Fibroblast of skin of left quadriceps (primary cell): ENCODE measurements at regions not wholly inside any gene's neighbourhood (a gene's known extent, or its start where the extent isn't known, plus 50 kb on each side); places are given as distances from the start of the nearest gene placed in this dataset.

ENCODE experiments used
- DNase-seq, 2 experiments: peaks; one replicate each; pipeline ENCODE4 v3.0.0-alpha.2; 2013; ENCODE audit warnings: low read depth in 2 of 2

DNA sequence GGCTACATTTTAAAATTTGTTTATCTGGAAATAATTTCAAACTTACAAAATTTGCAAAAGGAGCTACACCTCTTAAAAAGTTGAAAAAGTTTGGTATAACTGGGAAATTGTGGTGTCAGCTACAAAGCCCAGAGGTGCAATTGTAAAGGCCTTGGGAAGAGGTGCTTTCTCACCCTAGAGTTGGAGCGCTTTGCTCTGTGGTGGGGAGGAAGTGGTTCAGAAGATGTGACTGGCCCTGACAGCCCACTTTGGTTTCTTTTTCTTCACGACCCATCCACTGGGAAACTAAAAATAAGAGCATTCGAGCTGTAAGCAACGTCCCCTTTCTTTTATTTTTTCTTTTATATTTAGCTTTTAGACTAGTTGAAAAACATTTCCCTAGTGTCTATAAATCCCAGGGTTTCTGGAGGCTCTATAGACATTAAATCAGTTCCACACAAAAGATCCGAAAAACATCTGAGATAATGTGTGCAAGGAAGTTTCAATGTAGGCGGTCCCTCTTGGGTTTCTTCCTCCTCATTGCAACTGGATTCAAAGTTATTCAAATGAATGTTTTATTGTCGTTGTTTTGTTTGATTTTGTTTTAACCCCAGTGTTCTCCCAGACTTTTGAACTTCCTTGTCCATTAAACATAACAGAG is 397.8 kb downstream of the KIF16B start:
- DNase-seq, result no peak

DNA sequence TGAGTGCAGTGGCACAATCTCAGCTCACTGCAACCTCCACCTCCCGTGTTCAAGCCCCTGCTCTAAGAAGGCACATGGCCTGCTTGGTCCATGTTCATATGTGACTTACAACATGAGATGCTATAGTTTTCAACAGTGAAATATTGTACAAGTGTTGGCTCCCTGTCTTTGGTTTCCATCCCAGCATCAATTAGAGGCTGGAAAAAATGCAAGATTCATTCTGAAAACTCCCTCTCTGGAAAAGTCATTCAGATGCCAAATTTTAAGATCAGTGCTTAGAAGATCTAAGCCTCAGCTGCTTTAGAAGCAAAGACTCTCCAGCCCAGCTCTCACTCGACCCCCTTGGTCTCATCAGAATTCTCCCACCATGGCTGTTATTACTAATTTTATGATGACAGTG is 398.9 kb downstream of the KIF16B start:
- DNase-seq, result no peak

DNA sequence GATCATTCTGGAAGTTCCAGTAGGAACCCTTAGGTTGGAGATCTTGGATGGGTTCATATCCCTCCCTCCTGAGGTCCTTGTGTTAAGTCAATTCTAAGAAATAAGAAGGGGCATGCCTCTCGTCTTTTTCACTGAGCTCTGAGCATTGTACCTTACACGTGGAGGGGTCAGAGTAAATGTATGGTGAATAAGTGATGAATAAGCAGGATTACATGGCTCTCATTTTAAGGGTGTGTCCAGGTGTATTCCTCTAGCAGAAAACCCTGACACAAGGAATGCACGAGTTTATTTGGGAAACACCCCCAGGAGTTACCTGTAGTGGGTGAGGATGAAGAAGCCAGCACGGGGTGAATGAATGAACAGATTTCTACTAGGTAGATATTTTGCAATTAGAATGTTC is 400.2 kb downstream of the KIF16B start:
- no peak for DNase-seq

DNA sequence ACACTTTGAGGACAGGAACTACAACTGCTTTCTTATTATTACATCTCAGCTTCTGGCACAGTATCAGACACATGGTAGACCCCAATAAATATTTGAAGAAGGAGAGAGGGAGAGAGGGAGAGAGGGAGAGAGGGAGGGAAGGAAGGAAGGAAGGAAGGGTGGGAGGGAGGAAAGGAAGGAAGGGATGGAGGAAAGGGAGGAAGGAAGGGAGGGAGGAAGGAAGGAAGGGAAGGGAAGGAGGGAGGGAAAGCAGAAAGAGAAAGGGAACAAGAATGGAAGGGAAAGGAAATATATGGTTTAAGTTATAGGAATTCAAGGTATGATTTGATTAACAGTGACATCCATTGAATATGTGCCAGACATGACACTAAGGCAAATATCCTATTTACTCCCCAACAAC is 402.1 kb downstream of the KIF16B start:
- no peak for DNase-seq

DNA sequence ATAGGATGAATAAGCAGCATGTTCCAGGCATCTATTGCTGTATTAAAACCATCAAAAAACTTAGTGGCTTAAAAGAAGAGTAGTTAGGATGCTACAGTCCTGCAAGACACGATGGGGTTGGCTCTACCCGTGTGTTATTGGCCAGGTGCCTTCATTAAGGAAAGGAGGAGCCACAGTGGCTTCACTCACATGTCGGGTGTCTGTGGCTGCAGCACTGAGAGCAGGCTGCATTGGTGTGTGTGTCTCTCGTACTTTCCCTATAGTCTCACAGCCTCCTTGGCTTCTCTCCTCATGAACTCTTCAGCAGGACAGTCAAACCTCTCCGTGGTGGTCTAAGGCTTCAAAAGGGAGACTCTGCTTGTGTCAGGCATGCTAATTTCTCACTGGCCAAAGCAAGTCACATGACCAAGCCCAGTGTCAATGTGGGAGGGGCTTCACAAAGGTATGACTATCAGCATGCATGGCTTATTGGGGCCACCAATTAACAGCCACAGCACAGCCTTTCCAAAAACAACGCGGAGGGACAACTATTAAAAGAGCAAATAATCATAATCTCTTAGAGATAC is 402.8 kb downstream of the KIF16B start:
- no peak for DNase-seq

DNA sequence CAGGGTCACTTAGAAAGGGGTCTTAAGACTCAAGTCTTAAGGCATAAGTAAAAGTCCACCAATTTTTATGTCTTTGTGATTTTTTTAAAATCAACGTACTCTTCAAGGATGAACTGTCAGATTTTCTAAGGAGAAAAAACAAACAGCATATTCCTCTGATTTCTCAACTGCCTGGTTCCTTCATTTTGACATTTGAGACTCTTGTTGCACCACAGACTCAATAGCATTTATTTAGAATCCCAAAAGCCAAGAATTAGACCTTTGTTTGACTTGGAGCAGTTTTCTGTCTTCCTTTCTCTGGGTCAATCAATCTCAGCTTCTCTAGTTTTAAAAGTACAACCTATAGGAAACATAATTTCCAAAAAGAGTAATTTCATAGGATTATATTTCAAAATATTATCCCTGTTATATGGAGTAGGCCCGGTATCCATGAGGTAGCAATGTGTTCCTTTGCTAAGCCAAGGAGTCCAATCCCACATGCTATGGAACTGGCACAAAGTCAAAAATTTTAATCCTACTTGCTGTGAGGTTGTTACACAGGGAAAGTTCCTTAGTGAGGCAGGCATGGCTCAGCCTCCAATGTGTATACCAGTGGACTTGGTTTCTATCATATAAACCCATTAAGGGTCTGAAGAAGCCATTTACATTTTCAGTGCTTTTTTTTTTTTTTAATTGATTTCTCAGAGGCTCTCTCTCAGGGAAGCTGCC is 405.7 kb downstream of the KIF16B start:
- DNase-seq, result no peak

DNA sequence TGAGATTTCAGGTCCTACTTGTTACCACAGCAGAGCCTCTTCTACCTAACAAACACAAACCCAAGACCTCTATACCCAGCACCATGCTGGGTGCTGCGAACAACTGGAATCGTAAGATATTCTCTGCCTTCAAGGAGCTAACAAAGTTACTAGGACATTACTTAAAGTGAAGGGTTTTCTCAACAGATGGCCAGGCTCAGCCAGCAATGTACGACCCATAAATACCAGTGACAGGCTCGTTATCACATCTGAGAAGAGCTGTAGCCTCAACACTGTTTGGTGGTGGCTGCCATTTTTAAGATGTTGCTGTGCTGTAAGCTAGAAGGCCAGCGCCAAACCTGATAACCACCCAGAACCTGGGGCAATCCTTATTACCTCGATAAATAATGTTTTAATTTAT is 406.5 kb downstream of the KIF16B start:
- DNase-seq, result no peak

DNA sequence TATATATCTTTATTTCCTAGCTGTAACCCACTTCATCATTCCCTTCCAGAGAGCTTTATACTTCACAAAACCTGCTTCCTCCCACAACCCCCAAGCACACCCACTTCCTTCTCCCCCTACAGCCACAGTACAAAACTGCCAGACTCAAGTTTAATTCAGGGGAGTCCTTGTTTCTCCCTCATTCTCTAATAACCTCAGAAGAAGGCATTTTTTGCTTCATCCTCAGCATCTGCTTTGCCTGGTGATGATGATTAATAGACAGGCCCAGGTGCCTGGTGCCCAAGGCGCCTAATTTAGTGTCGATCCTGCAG is 414.3 kb downstream of the KIF16B start:
- DNase-seq, result no peak

DNA sequence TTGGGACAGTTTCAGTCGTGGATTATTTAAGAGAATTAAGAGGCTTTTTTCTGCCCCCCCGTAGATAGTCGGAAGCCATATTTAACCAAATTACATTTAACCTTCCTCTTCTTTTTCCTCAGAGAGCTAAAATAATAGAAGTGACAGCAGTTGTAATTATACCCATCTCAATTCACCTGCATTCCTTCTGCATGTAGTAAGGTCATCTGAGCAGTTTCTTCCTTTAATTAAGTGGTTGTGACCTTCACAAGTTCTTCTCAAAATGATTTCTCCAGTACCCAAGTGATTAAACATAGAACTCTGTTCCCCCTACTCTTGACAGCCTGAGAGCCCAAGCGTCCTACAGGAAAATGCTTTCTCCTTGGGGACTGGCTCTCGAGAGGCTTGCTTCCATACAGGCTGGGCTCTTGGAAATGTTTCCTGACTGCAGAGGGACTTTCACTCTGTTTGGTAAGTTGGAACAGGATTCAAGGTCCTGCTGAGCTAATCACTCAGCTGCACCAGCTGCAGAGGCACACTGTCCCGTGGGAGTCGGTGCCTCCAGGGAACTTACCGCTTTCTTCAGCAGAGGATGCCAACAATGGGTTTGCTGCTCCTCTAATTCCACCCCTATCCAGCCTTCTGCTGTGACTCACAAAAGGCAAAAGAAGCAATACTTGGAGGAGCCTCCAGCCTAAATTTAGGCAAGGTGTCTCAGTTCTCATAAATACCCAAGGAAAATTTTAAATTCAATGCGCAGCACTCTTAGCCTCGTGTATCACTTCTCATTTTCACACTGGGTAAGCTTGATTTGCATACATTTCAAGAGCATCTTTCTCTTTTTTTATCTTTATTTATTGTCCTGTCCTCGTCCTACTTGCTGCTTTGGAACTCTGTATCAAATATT is 414.9 kb downstream of the KIF16B start:
- DNase-seq, result no peak

DNA sequence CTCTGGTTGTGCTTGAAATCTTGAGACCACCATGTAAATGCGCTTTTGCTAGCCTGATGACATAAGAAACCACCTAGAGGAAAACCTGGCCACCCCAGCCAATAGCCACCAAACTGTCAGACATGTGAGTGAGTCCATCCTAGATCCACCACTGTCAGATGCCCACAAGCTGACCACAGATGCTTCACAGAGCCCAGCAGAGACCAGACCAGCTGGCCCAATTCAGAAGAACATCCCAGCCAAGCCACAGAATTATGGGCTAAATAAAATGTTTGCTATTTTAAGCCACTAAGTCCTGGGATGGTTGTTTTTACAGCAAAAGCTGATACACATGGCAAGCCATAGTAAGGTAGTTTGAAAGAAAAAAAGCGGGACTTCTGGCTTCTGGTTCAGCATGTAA is 425.3 kb downstream of the KIF16B start:
- no peak for DNase-seq

DNA sequence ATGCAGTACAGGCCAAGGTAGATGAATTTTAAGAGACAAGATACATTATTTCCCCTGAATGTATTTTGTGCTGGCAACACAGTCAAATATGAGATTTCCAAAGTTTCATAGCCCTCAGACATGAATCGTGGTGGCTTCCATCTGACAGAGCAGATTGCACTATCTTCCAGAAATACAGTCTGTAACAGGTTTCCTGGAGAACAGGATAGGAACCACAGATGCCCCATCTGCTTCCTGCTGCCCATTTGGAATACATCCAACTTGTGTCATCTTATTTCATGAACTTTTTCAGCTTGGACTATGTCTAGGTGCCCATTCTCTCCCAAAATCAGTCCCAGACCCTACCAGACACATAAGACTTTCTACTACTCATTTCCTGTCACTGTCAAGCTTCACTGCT is 426.0 kb downstream of the KIF16B start:
- no peak for DNase-seq

DNA sequence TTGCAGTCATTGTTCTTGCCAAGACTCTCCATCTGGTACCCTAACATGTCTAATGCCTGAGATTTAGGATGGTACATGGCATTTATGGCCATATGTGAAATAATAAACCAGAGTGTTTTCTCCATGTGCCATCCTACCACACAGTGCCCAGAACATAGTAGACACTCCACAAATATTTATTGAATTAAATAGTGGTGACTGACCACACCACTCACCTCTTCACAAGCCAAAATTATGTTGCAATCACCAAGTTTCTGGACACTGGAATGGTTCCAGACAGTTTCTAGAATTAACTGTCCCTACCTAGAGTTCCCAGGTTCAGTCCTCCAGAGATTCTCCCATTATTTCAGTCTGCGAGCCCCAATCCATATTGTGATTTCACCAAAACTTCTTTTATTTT is 427.3 kb downstream of the KIF16B start:
- no peak for DNase-seq

DNA sequence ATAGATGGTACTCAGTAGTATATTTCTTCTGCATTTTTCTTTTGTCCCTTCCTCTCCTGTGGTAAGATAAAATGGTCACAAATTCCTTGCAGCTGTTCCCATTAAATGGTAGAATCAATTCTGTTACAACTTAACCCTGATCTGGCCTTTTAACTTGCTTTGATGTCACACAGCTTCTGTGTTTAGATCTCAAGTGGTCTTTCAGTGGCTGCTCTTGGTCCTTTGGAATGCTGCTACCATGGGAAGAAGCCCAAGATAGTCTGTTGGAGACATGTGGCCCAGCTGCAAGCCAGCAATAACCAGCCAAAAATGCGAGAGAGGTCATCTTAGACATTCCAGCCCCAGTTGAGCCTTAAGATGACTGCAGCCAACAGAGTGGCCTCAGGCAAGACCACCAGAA is 429.7 kb downstream of the KIF16B start:
- no peak for DNase-seq

DNA sequence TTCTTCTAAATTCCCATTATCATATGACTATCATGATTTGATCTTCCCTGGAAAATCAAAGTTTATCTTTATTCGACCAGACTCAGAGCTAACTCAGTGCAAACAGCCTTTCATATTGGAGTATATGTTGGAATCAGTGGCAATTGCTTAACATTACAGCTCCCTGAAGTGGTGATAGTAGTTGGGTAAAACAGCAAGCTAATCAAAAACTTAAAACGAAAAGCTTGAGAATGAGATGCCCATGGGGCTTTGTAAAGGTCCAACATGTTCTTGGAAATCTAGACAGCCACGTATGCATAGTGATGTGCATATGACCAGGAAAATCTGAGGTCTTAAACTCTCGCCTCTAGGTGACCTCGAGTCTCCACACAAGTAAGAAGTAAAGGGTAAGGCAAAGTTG is 437.6 kb downstream of the KIF16B start:
- DNase-seq, result no peak

DNA sequence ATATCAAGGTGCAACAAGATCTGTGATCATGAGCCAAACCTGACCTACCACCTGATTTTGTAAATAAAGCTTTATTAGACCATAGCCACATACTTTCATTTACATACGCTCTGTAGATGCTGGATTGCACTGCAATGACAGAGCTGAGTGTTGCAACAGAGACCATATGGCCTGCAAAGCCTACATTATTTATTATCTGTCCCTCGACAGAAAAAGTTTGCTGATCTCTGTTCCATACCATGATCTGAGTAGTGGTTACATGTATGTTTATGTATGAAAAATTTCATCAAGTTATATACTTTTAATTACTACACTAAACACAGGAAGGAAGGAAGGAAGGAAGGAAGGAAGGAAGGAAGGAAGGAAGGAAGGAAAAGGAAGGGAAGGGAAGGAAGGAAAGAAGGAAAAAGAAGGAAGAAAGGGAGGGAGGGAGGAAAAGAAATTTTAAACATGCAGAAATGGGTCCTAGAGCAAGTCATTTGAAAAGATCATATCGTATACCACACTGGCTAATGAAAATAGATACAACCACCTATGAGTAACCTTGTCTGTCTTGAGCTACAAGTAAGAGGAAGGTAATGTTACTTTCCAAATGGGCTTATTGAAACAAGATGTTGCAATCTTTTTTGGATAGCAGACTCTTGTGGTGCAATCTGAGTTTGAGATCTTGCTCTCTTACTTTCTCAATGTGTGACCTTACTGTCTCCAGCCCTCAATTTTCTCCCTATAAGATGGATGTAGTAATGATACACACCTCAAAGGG is 441.0 kb downstream of the KIF16B start:
- no peak for DNase-seq

DNA sequence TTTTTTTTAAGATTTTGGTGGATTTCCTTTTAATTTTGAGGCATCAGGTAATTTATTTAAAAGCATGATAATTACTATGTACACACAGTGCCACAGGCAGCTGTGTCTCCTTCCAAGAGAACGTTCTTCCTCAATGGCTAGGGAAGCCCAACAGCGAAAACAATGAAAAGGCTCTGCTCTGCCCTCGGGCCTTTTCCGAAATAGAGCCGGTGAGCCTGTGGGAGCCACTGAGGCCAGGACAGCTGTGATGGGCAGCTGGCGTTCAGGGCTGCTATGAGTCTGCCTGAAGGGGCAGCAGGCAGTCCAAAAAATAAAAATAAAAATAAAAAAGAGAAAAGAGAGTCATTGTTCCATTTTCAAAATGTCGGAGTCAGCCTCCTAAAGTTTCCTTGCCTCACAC is 443.8 kb downstream of the KIF16B start:
- no peak for DNase-seq

DNA sequence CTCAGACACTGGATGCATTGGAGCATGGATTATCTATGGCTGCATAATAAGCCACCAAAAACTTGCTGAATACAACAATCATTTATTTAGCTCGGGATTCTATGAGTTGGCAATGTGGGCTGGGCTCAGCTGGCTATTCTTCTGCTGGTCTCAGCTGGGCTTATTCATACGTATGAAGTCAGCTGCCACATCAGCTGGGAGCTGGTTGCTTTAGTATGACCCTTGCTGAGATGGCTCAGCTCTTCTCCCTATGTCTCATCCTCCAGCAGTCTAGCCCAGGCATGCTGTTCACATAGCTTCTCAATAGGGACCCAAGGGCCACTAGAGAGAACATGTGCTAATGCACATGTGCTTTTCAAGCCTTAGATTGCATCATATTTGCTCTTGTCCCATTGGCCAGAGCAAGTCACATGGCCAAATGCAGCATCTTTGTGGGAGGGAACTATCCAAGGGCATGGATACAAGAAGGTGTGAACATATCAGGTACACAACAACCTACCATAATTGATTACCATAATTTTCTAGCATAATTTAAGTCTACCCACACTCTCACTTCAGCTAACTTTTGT is 444.6 kb downstream of the KIF16B start:
- DNase-seq, result no peak

DNA sequence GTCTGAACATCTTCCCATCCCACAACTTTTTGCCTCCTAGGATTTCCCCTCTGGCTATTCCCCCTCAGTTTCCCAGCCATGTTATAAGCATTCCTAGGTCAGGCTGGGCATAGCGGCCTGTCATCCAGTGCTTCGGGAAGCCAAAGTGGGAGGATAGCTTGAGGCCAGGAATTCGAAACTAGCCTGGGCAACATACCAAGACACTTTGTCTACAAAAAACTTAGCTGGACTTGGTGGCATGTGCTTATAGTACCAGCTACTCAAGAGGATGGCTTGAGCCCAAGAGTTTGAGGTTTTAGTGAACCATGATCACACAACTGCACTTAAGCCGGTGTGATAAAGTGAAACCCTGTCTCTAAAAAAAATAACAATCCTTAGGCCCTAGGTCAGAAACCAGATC is 447.4 kb downstream of the KIF16B start:
- DNase-seq, result no peak

DNA sequence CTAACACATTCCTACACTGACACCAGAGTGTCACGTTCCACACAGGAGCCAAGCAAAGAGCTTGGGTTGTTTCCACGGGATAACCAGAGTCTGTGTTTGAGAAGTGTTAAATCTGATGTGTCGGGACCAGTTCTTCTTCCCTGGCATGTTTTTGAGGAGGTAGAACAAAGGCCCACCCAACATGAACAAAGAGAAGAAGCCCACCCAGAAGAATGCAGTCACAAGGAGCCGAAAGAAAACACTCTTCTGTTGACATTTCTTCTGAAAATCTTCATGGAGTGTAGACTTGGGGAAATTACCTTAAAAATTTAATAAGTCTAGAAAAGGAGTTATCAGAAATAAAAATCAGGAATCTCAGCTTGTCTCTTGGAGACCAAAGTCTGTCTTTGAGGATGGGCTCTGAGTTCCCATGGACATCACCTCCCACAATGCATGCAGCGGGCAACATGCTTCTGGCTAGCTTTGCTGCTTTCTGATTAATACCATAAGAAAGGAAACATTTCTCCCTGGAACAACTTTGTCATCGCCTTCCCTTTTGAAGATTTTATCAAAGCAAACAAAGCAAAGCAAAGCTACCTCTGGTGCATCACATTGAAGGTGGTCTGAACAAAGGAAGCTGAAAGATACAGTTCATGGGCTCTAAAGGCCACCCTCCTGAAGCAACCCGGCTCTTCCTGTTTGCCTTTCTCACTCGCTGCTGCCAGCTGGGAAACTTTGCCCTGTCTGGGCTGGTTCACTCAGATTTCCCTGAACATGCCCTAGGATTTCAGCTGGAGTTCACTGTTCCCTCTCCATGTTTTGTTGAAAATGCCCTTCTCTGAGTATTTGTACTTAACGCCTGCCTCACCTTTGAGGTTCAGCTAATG is 448.1 kb downstream of the KIF16B start:
- DNase-seq, result no peak

DNA sequence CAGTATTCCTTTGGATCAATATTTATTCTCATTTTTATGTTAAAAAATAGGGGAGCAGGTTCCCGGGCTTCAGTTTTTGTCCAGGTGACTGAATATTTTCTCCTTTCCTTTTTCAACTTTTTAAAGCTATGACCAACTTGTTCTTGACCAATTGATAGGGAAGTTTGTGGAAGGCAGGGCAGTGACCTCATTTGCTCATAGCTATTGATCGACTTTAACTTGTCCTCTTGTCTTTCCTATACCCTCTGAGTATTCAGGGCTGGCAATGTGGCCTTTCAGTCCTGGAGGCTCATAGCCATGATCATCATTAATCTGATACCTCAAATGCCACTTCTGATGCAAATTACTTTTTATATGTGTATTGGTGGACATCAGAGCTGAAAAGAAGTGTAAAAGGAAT is 448.8 kb downstream of the KIF16B start:
- DNase-seq, result no peak

DNA sequence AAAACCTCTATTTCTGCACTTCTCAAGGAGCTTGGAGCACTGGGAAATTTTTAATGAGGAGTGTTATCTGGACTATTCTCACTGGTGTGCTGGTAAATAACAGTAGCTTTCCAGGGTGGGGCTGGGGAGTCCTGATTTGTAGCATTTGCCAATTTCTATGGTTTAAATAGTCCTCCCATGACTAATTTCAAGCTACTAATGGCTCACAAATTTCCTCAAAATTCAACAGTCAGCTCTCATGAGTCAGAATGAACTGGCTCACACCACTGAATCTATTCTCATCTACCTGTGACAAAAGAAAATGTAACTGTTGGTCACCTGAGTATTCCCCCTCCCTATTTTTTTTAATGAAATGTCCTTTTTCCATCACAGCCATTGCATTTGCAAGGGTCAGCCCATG is 449.6 kb downstream of the KIF16B start:
- no peak for DNase-seq
